Activated T-cell treated with anti-CD3 and anti-CD28 coated beads, Interleukin-2, amount 50 U/mL, for 72 hours (primary cell): ENCODE measurements at regions not wholly inside any gene's neighbourhood (a gene's known extent, or its start where the extent isn't known, plus 50 kb on each side); places are given as distances from the start of the nearest gene placed in this dataset.

ENCODE experiments used
- ATAC-seq, 2 donors: fragments of 150-1000 bp; cut with Tn5 transposase; replicated peaks in 1 of 2; 2 replicates each; pipeline ENCODE4 v1.10.0; 2021; ENCODE audit warnings: moderate library complexity in 2 of 2, mild to moderate bottlenecking in 1 of 2
- DNase-seq, 2 donors: peaks; one replicate each; pipeline ENCODE4 v3.0.0; 2021 to 2022; ENCODE audit warnings: mixed read lengths in 1 of 2
- H3K27ac Mint-ChIP-seq: one replicate; pipeline ENCODE4 v1.8.0; 2022; ENCODE audit warnings: mild to moderate bottlenecking, moderate library complexity, mixed read lengths
- H3K27me3 Mint-ChIP-seq: one replicate; pipeline ENCODE4 v1.8.0; 2022; ENCODE audit warnings: low read depth, mixed read lengths
- H3K36me3 Mint-ChIP-seq, 2 donors: one replicate each; pipeline ENCODE4 v1.8.0; 2022; ENCODE audit warnings: mixed read lengths in 2 of 2, mild to moderate bottlenecking in 1 of 2; ENCODE audit not compliant: insufficient read depth in 2 of 2
- H3K4me1 Mint-ChIP-seq: one replicate; pipeline ENCODE4 v1.8.0; 2022; ENCODE audit warnings: low read depth, mixed read lengths
- H3K4me3 Mint-ChIP-seq, 2 donors: one replicate each; pipeline ENCODE4 v1.8.0; 2022; ENCODE audit warnings: mild to moderate bottlenecking in 2 of 2, mixed read lengths in 2 of 2, moderate library complexity in 2 of 2
- H3K9me3 Mint-ChIP-seq, 2 donors: one replicate each; pipeline ENCODE4 v1.8.0; 2022; ENCODE audit warnings: mixed read lengths in 2 of 2

- peaks cover 0 to 2% of the 10 kb centered on the region in 2 donors for H3K9me3 Mint-ChIP-seq
- no peak overlapping the region for H3K4me3 Mint-ChIP-seq
Observed at GRCh38 chr5:136439367-136439766, 74.0 kb upstream of the TRPC7 start.

GRCh38 chr5:136435946-136436543 is 70.7 kb upstream of the TRPC7 start:
- ATAC-seq (no peak), DNase-seq (no peak)
- Mint-ChIP-seq H3K27ac (no peak overlapping the region), H3K9me3 (peaks cover 0 to 2% of the 10 kb centered on the region in 2 donors), H3K27me3 (no peaks in the 10 kb centered on the region), H3K4me1 (no peaks in the 10 kb centered on the region), H3K36me3 (no peaks in the 10 kb centered on the region), H3K4me3 (no peak overlapping the region)

More at GRCh38 chr5:136439367-136439766, 74.0 kb upstream of the TRPC7 start:
- ATAC-seq, result no peak
- H3K4me1 Mint-ChIP-seq, result no peaks in the 10 kb centered on the region
- H3K27ac Mint-ChIP-seq, result no peak overlapping the region
- H3K27me3 Mint-ChIP-seq, result no peaks in the 10 kb centered on the region
- DNase-seq, result no peak
- H3K36me3 Mint-ChIP-seq, result no peaks in the 10 kb centered on the region

- Mint-ChIP-seq H3K27me3 (no peaks in the 10 kb centered on the region), H3K36me3 (no peaks in the 10 kb centered on the region), H3K4me1 (no peaks in the 10 kb centered on the region), H3K9me3 (peaks cover 0 to 2% of the 10 kb centered on the region in 2 donors), H3K27ac (no peak overlapping the region), H3K4me3 (no peak overlapping the region)
- DNase-seq (no peak), ATAC-seq (no peak)
Observed at GRCh38 chr5:136434795-136435194, 69.5 kb upstream of the TRPC7 start.

GRCh38 chr5:136432705-136433104 is 67.4 kb upstream of the TRPC7 start:
- no peak overlapping the region for H3K27ac Mint-ChIP-seq
- H3K4me1 Mint-ChIP-seq, result no peaks in the 10 kb centered on the region
- ATAC-seq, result no peak
- no peak for DNase-seq
- H3K36me3 Mint-ChIP-seq, result no peaks in the 10 kb centered on the region
- H3K27me3 Mint-ChIP-seq, result no peaks in the 10 kb centered on the region
- no peak overlapping the region for H3K4me3 Mint-ChIP-seq
- H3K9me3 Mint-ChIP-seq, result no peaks in the 10 kb centered on the region

GRCh38 chr5:136430081-136430480 is 64.7 kb upstream of the TRPC7 start:
- H3K4me1 Mint-ChIP-seq, result no peaks in the 10 kb centered on the region
- no peaks in the 10 kb centered on the region for H3K36me3 Mint-ChIP-seq
- ATAC-seq, result no peak
- no peak for DNase-seq
- H3K9me3 Mint-ChIP-seq, result no peaks in the 10 kb centered on the region
- no peaks in the 10 kb centered on the region for H3K27me3 Mint-ChIP-seq
- no peak overlapping the region for H3K4me3 Mint-ChIP-seq
- no peak overlapping the region for H3K27ac Mint-ChIP-seq

GRCh38 chr5:136427426-136427825 is 62.1 kb upstream of the TRPC7 start:
- DNase-seq (no peak), ATAC-seq (no peak)
- Mint-ChIP-seq H3K27ac (no peak overlapping the region), H3K27me3 (no peaks in the 10 kb centered on the region), H3K4me3 (no peak overlapping the region), H3K36me3 (no peaks in the 10 kb centered on the region), H3K4me1 (no peaks in the 10 kb centered on the region), H3K9me3 (no peaks in the 10 kb centered on the region)

GRCh38 chr5:136425921-136426320 is 60.6 kb upstream of the TRPC7 start:
- H3K4me1 Mint-ChIP-seq, result no peaks in the 10 kb centered on the region
- ATAC-seq (no peak), DNase-seq (no peak)
- no peak overlapping the region for H3K27ac Mint-ChIP-seq
- no peaks in the 10 kb centered on the region for H3K36me3 Mint-ChIP-seq
- H3K4me3 Mint-ChIP-seq, result no peak overlapping the region
- no peaks in the 10 kb centered on the region for H3K9me3 Mint-ChIP-seq
- no peaks in the 10 kb centered on the region for H3K27me3 Mint-ChIP-seq

GRCh38 chr5:136424835-136425584 is 59.7 kb upstream of the TRPC7 start:
- Mint-ChIP-seq H3K4me1 (no peaks in the 10 kb centered on the region), H3K9me3 (no peaks in the 10 kb centered on the region), H3K27ac (no peak overlapping the region), H3K27me3 (no peaks in the 10 kb centered on the region), H3K36me3 (no peaks in the 10 kb centered on the region), H3K4me3 (no peak overlapping the region)
- DNase-seq (peak; percentile 50 to 70), ATAC-seq (peak in 1 of 2 donors; percentile 25)

GRCh38 chr5:136423944-136424606 is 58.7 kb upstream of the TRPC7 start:
- H3K4me3 Mint-ChIP-seq, result no peak overlapping the region
- no peaks in the 10 kb centered on the region for H3K27me3 Mint-ChIP-seq
- no peaks in the 10 kb centered on the region for H3K4me1 Mint-ChIP-seq
- no peaks in the 10 kb centered on the region for H3K9me3 Mint-ChIP-seq
- no peaks in the 10 kb centered on the region for H3K36me3 Mint-ChIP-seq
- H3K27ac Mint-ChIP-seq, result no peak overlapping the region
- DNase-seq (no peak), ATAC-seq (no peak)

- Mint-ChIP-seq H3K9me3 (no peaks in the 10 kb centered on the region), H3K4me3 (no peak overlapping the region), H3K4me1 (no peaks in the 10 kb centered on the region), H3K36me3 (no peaks in the 10 kb centered on the region), H3K27me3 (no peaks in the 10 kb centered on the region), H3K27ac (no peak overlapping the region)
- no peak for ATAC-seq
- no peak for DNase-seq
Observed at GRCh38 chr5:136420168-136420898, 55.0 kb upstream of the TRPC7 start.

- DNase-seq (no peak), ATAC-seq (no peak)
- Mint-ChIP-seq H3K27ac (no peak overlapping the region), H3K4me1 (no peaks in the 10 kb centered on the region), H3K4me3 (no peak overlapping the region), H3K9me3 (no peaks in the 10 kb centered on the region), H3K27me3 (no peaks in the 10 kb centered on the region), H3K36me3 (no peaks in the 10 kb centered on the region)
Observed at GRCh38 chr5:136418301-136418700, 53.0 kb upstream of the TRPC7 start.
